H9 (cell line): ENCODE measurements at regions not wholly inside any gene's neighbourhood (a gene's known extent, or its start where the extent isn't known, plus 50 kb on each side); places are given as distances from the start of the nearest gene placed in this dataset.

ENCODE experiments used
- DNase-seq: peaks from one replicate; pipeline ENCODE4 v3.0.0-alpha.2; 2017
- H2AFZ ChIP-seq: one replicate; pipeline ENCODE4 v1.6.1; 2013; ENCODE audit warnings: mild to moderate bottlenecking, low read length, control low read depth, moderate library complexity
- H2AK5ac ChIP-seq: 2 replicates; pipeline ENCODE4 v1.6.1; 2013; ENCODE audit warnings: low read length, control low read depth, mixed read lengths; ENCODE audit not compliant: insufficient read length
- H2BK120ac ChIP-seq: one replicate; pipeline ENCODE4 v1.6.1; 2013; ENCODE audit warnings: low read depth, mild to moderate bottlenecking, low read length, control low read depth, inconsistent platforms; ENCODE audit not compliant: poor library complexity, severe bottlenecking
- H2BK12ac ChIP-seq: 2 replicates; pipeline ENCODE4 v1.6.1; 2013; ENCODE audit warnings: low read length, control low read depth, mixed read lengths, low read depth; ENCODE audit not compliant: insufficient read length
- H2BK15ac ChIP-seq: 2 replicates; pipeline ENCODE4 v1.6.1; 2013; ENCODE audit warnings: low read depth, low read length, control low read depth
- H2BK20ac ChIP-seq: one replicate; pipeline ENCODE4 v1.6.1; 2013; ENCODE audit warnings: low read depth, mild to moderate bottlenecking, low read length, control low read depth, inconsistent platforms; ENCODE audit not compliant: poor library complexity, severe bottlenecking
- H2BK5ac ChIP-seq: 2 replicates; pipeline ENCODE4 v1.6.1; 2013; ENCODE audit warnings: low read length, control low read depth, mixed read lengths; ENCODE audit not compliant: insufficient read length
- H3K14ac ChIP-seq: 2 replicates; pipeline ENCODE4 v1.6.1; 2013; ENCODE audit warnings: low read length, control low read depth; ENCODE audit not compliant: insufficient read depth
- H3K18ac ChIP-seq: 2 replicates; pipeline ENCODE4 v1.6.1; 2013; ENCODE audit warnings: low read depth, mild to moderate bottlenecking, mixed read lengths, low read length, control low read depth; ENCODE audit not compliant: insufficient read length
- H3K23ac ChIP-seq: 2 replicates; pipeline ENCODE4 v1.6.1; 2013; ENCODE audit warnings: low read length, control low read depth, mixed read lengths, low read depth; ENCODE audit not compliant: insufficient read length
- H3K23me2 ChIP-seq: 2 replicates; pipeline ENCODE4 v1.6.1; 2013; ENCODE audit warnings: low read depth, mild to moderate bottlenecking, mixed read lengths, low read length, control low read depth; ENCODE audit not compliant: insufficient read length, poor library complexity, severe bottlenecking
- H3K27ac ChIP-seq: 2 replicates; pipeline ENCODE4 v1.5.1; 2013; ENCODE audit warnings: low read length, control low read depth, mixed read lengths, low read depth; ENCODE audit not compliant: insufficient read length
- H3K27me3 ChIP-seq: 2 replicates; pipeline ENCODE4 v1.6.1; 2013; ENCODE audit warnings: low read length, control low read depth, inconsistent platforms; ENCODE audit not compliant: insufficient read depth
- H3K4ac ChIP-seq: 2 replicates; pipeline ENCODE4 v1.6.1; 2013; ENCODE audit warnings: low read depth, mild to moderate bottlenecking, control low read depth, inconsistent platforms, low read length, moderate library complexity
- H3K4me1 ChIP-seq: 2 replicates; pipeline ENCODE4 v1.6.1; 2013; ENCODE audit warnings: low read length, control low read depth, inconsistent platforms; ENCODE audit not compliant: insufficient read depth
- H3K4me2 ChIP-seq: 2 replicates; pipeline ENCODE4 v1.6.1; 2013; ENCODE audit warnings: low read length, control low read depth, mixed read lengths; ENCODE audit not compliant: insufficient read length, insufficient read depth
- H3K56ac ChIP-seq: 2 replicates; pipeline ENCODE4 v1.6.1; 2013; ENCODE audit warnings: low read depth, mild to moderate bottlenecking, mixed read lengths, low read length, control low read depth; ENCODE audit not compliant: insufficient read length
- H3K79me1 ChIP-seq: 2 replicates; pipeline ENCODE4 v1.6.1; 2013; ENCODE audit warnings: low read depth, mild to moderate bottlenecking, moderate library complexity, low read length, control low read depth, inconsistent platforms; ENCODE audit not compliant: insufficient read depth, poor library complexity, severe bottlenecking
- H3K79me2 ChIP-seq: 2 replicates; pipeline ENCODE4 v1.6.1; 2013; ENCODE audit warnings: low read length, control low read depth, inconsistent platforms; ENCODE audit not compliant: insufficient read depth
- H3K9ac ChIP-seq: 2 replicates; pipeline ENCODE4 v1.6.1; 2013; ENCODE audit warnings: low read length, control low read depth, mixed read lengths; ENCODE audit not compliant: insufficient read length; ENCODE audit errors: extremely low read depth
- H3K9me3 ChIP-seq: one replicate; pipeline ENCODE4 v1.6.1; 2013; ENCODE audit warnings: low read depth, low read length, inconsistent platforms; ENCODE audit not compliant: control insufficient read depth
- H3T11ph ChIP-seq: one replicate; pipeline ENCODE4 v1.6.1; 2013; ENCODE audit warnings: mild to moderate bottlenecking, low read length, control low read depth, inconsistent platforms
- H4K20me1 ChIP-seq: one replicate; pipeline ENCODE4 v1.6.1; 2013; ENCODE audit not compliant: control insufficient read depth, insufficient read length, insufficient read depth
- H4K5ac ChIP-seq: 2 replicates; pipeline ENCODE4 v1.6.1; 2013; ENCODE audit warnings: low read depth, mild to moderate bottlenecking, mixed read lengths, low read length, control low read depth; ENCODE audit not compliant: insufficient read length
- H4K8ac ChIP-seq: replicated peaks from 2 replicates; pipeline ENCODE4 v1.6.1; 2013; ENCODE audit warnings: low read length, control low read depth, mixed read lengths, low read depth; ENCODE audit not compliant: insufficient read length
- H4K91ac ChIP-seq: 2 replicates; pipeline ENCODE4 v1.6.1; 2013; ENCODE audit warnings: low read depth, mild to moderate bottlenecking, moderate library complexity, mixed read lengths, low read length, control low read depth; ENCODE audit not compliant: insufficient read length
- H3K27ac Mint-ChIP-seq, 3 experiments: 2 replicates in 2 of 3; 3 replicates in 1 of 3; pipeline ENCODE4 v1.8.0; 2020 to 2021; ENCODE audit warnings: mixed read lengths in 3 of 3, mild to moderate bottlenecking in 1 of 3, moderate library complexity in 1 of 3
- H3K27me3 Mint-ChIP-seq: 2 replicates; pipeline ENCODE4 v1.8.0; 2021; ENCODE audit warnings: low read depth, mild to moderate bottlenecking, moderate library complexity, mixed read lengths
- H3K36me3 Mint-ChIP-seq, 3 experiments: 2 replicates in 2 of 3; 3 replicates in 1 of 3; pipeline ENCODE4 v1.8.0; 2020 to 2021; ENCODE audit warnings: low read depth in 3 of 3, mixed read lengths in 3 of 3; ENCODE audit not compliant: insufficient read depth in 1 of 3
- H3K4me1 Mint-ChIP-seq, 2 experiments: 2 replicates each; pipeline ENCODE4 v1.8.0; 2020; ENCODE audit warnings: mixed read lengths in 2 of 2
- H3K4me3 Mint-ChIP-seq, 2 experiments: 2 replicates in 1 of 2; 3 replicates in 1 of 2; pipeline ENCODE4 v1.8.0; 2020 to 2021; ENCODE audit warnings: mild to moderate bottlenecking in 2 of 2, mixed read lengths in 2 of 2, moderate library complexity in 1 of 2
- H3K9me3 Mint-ChIP-seq, 2 experiments: 2 replicates in 1 of 2; 3 replicates in 1 of 2; pipeline ENCODE4 v1.8.0; 2020; ENCODE audit warnings: mild to moderate bottlenecking in 2 of 2, mixed read lengths in 2 of 2, moderate library complexity in 1 of 2
- CTCF ChIP-seq: fragments of 200-600 bp; sonication (generic); conservative IDR thresholded peaks from 3 replicates; pipeline ENCODE4 v1.8.0; 2021; ENCODE audit warnings: antibody characterized with exemption, mild to moderate bottlenecking
- WGBS: extraction: QIAGEN DNeasy Blood & Tissue Kit; methylation state at CpG from one replicate; pipeline ENCODE4 v1.1.7; 2013; ENCODE audit warnings: missing lambda C conversion rate, low lambda C conversion rate, mixed read lengths; ENCODE audit not compliant: insufficient read length; ENCODE audit errors: extremely low coverage; 5-methylcytosine and 5-hydroxymethylcytosine counted together

- H3K27ac ChIP-seq = no peak overlapping the region
- H3K4me2 ChIP-seq = no peak overlapping the region
- no peak overlapping the region for H2BK120ac ChIP-seq
- no peak overlapping the region for H3K9ac ChIP-seq
- H2AFZ ChIP-seq = no peak overlapping the region
- no peaks in the 10 kb centered on the region for H4K20me1 ChIP-seq
- H3K4me1 ChIP-seq = no peaks in the 10 kb centered on the region
- no peak overlapping the region for H2AK5ac ChIP-seq
- Mint-ChIP-seq H3K36me3 (peaks cover 6 to 12% (median 10%) of the 10 kb centered on the region in 3 experiments; a peak in 5 of 7 replicates), H3K4me1 (no peaks in the 10 kb centered on the region), H3K27me3 (no peaks in the 10 kb centered on the region), H3K4me3 (no peak overlapping the region), H3K9me3 (peaks cover 14 to 15% of the 10 kb centered on the region in 2 experiments), H3K27ac (no peak overlapping the region)
- H3K23ac ChIP-seq = no peak overlapping the region
- no peaks in the 10 kb centered on the region for H3K9me3 ChIP-seq
- H4K8ac ChIP-seq = no peak overlapping the region
- H3K27me3 ChIP-seq = no peaks in the 10 kb centered on the region
- DNase-seq = no peak
- H3K4ac ChIP-seq = no peak overlapping the region
- H3K18ac ChIP-seq = no peak overlapping the region
- TF ChIP-seq CTCF = no peak
- H3K79me1 ChIP-seq = no peaks in the 10 kb centered on the region
- H2BK5ac ChIP-seq = no peak overlapping the region
- H3K79me2 ChIP-seq = no peaks in the 10 kb centered on the region
- no peak overlapping the region for H3K14ac ChIP-seq
- no peak overlapping the region for H4K5ac ChIP-seq
- H3K56ac ChIP-seq = no peak overlapping the region
- no peak overlapping the region for H2BK15ac ChIP-seq
- no CpG with 5 or more reads among the region's 2 CpGs for WGBS
- H2BK12ac ChIP-seq = no peak overlapping the region
- H3T11ph ChIP-seq = no peak overlapping the region
- no peaks in the 10 kb centered on the region for H3K23me2 ChIP-seq
- no peak overlapping the region for H2BK20ac ChIP-seq
- H4K91ac ChIP-seq = no peak overlapping the region
These were observed 71.0 kb upstream of the UGT8 start for GRCh38 chr4:114527637-114528036.
